LNCAP (cell line): ENCODE measurements at regions not wholly inside any gene's neighbourhood (a gene's known extent, or its start where the extent isn't known, plus 50 kb on each side); places are given as distances from the start of the nearest gene placed in this dataset.

Experiments used
- CTCF ChIP-seq: fragments of 450-650 bp; IDR thresholded peaks from 2 replicates; pipeline ENCODE4 v1.5.1; 2017; ENCODE audit warnings: mild to moderate bottlenecking

- no peak for TF ChIP-seq CTCF
Measured at GRCh38 chr11:127624306-127624856, 623.8 kb upstream of the KIRREL3 start.

GRCh38 chr11:127622686-127623085 lies 622.1 kb upstream of the KIRREL3 start:
- no peak for TF ChIP-seq CTCF

- no peak for TF ChIP-seq CTCF
Measured at GRCh38 chr11:127620671-127621070, 620.1 kb upstream of the KIRREL3 start.

GRCh38 chr11:127619946-127620345 lies 619.4 kb upstream of the KIRREL3 start:
- TF ChIP-seq CTCF = no peak

- no peak for TF ChIP-seq CTCF
Measured at GRCh38 chr11:127618721-127619120, 618.2 kb upstream of the KIRREL3 start.

GRCh38 chr11:127616158-127616557 lies 615.6 kb upstream of the KIRREL3 start:
- no peak for TF ChIP-seq CTCF

- no peak for TF ChIP-seq CTCF
Measured at GRCh38 chr11:127612607-127613006, 612.0 kb upstream of the KIRREL3 start.

- TF ChIP-seq CTCF = no peak
Measured at GRCh38 chr11:127609025-127609773, 608.6 kb upstream of the KIRREL3 start.
